BLaER1 (cell line): ENCODE measurements at regions not wholly inside any gene's neighbourhood (a gene's known extent, or its start where the extent isn't known, plus 50 kb on each side); places are given as distances from the start of the nearest gene placed in this dataset.
"Not testable (repeated sequence)": the region's sequence is repeated elsewhere in the genome, so short reads cannot be mapped to it uniquely, and the experiment has no call there.

Experiments
- H3K27ac ChIP-seq: shearing (Covaris generic); formaldehyde crosslinking; 2 replicates; pipeline ENCODE4 v1.8.1; 2022
- H3K27me3 ChIP-seq: shearing (Covaris generic); formaldehyde crosslinking; 2 replicates; pipeline ENCODE4 v1.8.1; 2022
- H3K36me3 ChIP-seq: shearing (Covaris generic); formaldehyde crosslinking; 2 replicates; pipeline ENCODE4 v1.8.1; 2022
- H3K4me1 ChIP-seq: shearing (Covaris generic); formaldehyde crosslinking; 2 replicates; pipeline ENCODE4 v1.8.1; 2022
- H3K4me2 ChIP-seq: shearing (Covaris generic); formaldehyde crosslinking; 2 replicates; pipeline ENCODE4 v1.8.1; 2022
- H3K4me3 ChIP-seq: shearing (Covaris generic); formaldehyde crosslinking; 2 replicates; pipeline ENCODE4 v1.8.1; 2022
- H3K9ac ChIP-seq: shearing (Covaris generic); formaldehyde crosslinking; 2 replicates; pipeline ENCODE4 v1.8.1; 2022
- H3K9me3 ChIP-seq: shearing (Covaris generic); formaldehyde crosslinking; 2 replicates; pipeline ENCODE4 v1.8.1; 2022
- H4K20me1 ChIP-seq: shearing (Covaris generic); formaldehyde crosslinking; 2 replicates; pipeline ENCODE4 v1.8.1; 2022
- Cebpa-rat ChIP-seq: shearing (Covaris generic); IDR thresholded peaks from 2 replicates; pipeline ENCODE4 v1.8.1; 2022

DNA sequence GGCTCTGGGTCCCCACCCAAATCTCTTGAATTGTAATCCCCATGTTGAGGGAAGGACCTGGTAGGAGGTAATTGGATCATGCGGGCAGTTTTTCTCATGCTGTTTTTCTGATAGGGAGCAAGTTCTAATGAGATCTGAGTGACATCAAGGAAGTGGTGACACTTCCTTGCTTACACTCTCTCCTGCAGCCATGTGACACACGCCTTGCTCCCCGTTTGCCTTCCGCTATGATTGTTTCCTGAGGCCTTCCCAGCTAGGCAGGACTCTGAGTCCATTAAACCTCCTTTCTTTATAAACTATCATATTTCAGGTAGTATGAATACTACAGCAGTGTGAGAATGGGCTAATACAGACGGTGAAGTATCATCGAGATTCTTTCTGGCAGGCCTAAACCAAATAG lies 1040.4 kb upstream of the MIR17HG start:
- H3K27me3 ChIP-seq, result no peaks in the 10 kb centered on the region
- no peak overlapping the region for H3K27ac ChIP-seq
- no peaks in the 10 kb centered on the region for H3K9me3 ChIP-seq
- H3K4me2 ChIP-seq, result no peak overlapping the region
- H3K9ac ChIP-seq, result no peak overlapping the region
- no peak for TF ChIP-seq Cebpa-rat
- H3K36me3 ChIP-seq, result no peaks in the 10 kb centered on the region
- H4K20me1 ChIP-seq, result no peaks in the 10 kb centered on the region
- peaks cover 11% of the 10 kb centered on the region; the same call in 1 of the 2 replicates for H3K4me1 ChIP-seq
- no peak overlapping the region for H3K4me3 ChIP-seq

DNA sequence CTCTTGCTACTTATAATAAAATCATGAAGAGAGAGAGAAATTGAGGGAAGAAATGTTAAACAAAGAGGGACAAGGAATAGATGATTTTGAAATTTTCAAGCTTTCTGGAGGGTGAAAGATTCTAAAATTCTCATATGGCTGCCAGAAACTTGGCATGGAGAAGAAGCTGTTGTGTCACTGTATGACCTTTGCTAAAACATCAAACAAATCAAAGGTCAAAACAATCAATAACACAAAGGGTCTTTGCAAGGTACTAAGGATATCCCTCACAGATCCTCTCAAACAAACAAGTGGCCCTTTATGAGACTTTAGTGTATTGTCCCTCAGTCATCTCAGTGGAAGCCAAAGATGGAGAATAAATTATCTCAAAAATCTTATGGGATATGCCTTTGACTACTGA lies 1039.2 kb upstream of the MIR17HG start:
- Histone ChIP-seq H4K20me1 (no peaks in the 10 kb centered on the region), H3K9ac (no peak overlapping the region), H3K9me3 (no peaks in the 10 kb centered on the region), H3K27me3 (no peaks in the 10 kb centered on the region), H3K27ac (no peak overlapping the region), H3K4me1 (peaks cover 6% of the 10 kb centered on the region; the same call in 1 of the 2 replicates), H3K36me3 (no peaks in the 10 kb centered on the region), H3K4me2 (no peak overlapping the region), H3K4me3 (no peak overlapping the region)
- no peak for TF ChIP-seq Cebpa-rat

DNA sequence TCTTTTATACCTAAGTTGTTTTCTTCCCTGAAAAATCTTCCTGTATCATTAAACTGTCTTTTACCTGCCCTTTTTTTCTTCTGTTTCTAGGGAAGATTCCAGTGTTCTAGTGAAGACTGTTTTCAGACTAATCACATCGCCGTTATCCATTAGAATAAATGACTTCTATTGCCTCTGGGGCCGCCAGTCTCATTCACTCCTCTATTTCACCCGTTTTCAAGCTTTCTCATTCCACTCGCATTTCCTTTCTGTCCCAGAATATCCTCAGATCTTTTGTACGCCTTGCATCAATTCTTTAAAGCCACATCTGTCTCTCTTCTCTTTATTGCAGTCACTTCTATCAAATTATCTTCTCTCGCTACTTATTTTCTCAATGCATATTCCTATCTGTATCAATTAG lies 1035.6 kb upstream of the MIR17HG start:
- no peaks in the 10 kb centered on the region for H4K20me1 ChIP-seq
- TF ChIP-seq Cebpa-rat, result no peak
- no peaks in the 10 kb centered on the region for H3K27me3 ChIP-seq
- H3K36me3 ChIP-seq, result no peaks in the 10 kb centered on the region
- H3K4me2 ChIP-seq, result no peak overlapping the region
- H3K27ac ChIP-seq, result no peak overlapping the region
- no peak overlapping the region for H3K9ac ChIP-seq
- no peaks in the 10 kb centered on the region for H3K4me1 ChIP-seq
- H3K4me3 ChIP-seq, result no peak overlapping the region
- H3K9me3 ChIP-seq, result no peaks in the 10 kb centered on the region

DNA sequence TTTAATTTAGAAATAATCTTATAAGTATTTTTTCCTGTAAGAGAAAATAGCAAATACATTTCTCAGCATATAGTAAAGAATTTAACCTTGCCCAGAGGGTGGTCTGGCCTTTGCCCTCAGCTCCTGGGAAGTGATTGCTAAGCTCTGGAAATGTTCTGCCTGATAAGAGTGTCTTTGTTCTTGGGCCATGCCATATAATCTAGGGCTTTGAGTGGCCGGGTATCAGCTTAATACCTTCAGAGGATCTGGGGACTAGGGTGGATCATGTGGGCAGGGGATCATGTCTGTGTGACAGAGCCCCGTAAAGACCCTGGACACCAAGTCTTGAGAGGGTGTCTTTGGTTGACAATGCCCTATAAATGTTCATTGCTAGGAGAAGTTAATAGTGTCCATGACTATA lies 1032.4 kb upstream of the MIR17HG start:
- no peaks in the 10 kb centered on the region for H3K36me3 ChIP-seq
- TF ChIP-seq Cebpa-rat, result no peak
- no peak overlapping the region for H3K4me3 ChIP-seq
- no peaks in the 10 kb centered on the region for H4K20me1 ChIP-seq
- no peaks in the 10 kb centered on the region for H3K9me3 ChIP-seq
- no peak overlapping the region for H3K27ac ChIP-seq
- H3K4me2 ChIP-seq, result no peak overlapping the region
- no peaks in the 10 kb centered on the region for H3K27me3 ChIP-seq
- H3K4me1 ChIP-seq, result no peaks in the 10 kb centered on the region
- no peak overlapping the region for H3K9ac ChIP-seq

DNA sequence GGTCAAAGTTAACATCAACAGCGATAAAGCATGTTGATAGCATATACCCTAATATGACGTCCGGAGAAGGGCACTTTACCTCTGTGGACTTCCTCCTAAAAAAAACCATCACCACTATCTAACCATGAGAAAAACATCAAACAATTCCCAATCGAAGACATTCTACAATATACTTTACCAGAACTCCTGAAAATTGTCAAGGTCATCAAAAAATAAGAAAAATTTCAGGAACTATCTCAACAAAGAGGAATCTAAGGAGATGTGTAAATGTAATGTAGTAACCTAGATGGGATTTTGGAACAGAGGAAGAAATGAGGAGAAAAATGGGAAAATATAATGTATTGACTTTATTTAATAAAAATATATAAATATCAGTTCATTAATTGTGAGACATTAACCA lies 1026.8 kb upstream of the MIR17HG start:
- H3K9ac ChIP-seq, result no peak overlapping the region
- TF ChIP-seq Cebpa-rat, result no peak
- H3K4me2 ChIP-seq, result no peak overlapping the region
- H3K27me3 ChIP-seq, result no peaks in the 10 kb centered on the region
- H3K36me3 ChIP-seq, result no peaks in the 10 kb centered on the region
- no peak overlapping the region for H3K27ac ChIP-seq
- H3K4me3 ChIP-seq, result no peak overlapping the region
- H3K9me3 ChIP-seq, result no peaks in the 10 kb centered on the region
- no peaks in the 10 kb centered on the region for H4K20me1 ChIP-seq
- H3K4me1 ChIP-seq, result no peaks in the 10 kb centered on the region

DNA sequence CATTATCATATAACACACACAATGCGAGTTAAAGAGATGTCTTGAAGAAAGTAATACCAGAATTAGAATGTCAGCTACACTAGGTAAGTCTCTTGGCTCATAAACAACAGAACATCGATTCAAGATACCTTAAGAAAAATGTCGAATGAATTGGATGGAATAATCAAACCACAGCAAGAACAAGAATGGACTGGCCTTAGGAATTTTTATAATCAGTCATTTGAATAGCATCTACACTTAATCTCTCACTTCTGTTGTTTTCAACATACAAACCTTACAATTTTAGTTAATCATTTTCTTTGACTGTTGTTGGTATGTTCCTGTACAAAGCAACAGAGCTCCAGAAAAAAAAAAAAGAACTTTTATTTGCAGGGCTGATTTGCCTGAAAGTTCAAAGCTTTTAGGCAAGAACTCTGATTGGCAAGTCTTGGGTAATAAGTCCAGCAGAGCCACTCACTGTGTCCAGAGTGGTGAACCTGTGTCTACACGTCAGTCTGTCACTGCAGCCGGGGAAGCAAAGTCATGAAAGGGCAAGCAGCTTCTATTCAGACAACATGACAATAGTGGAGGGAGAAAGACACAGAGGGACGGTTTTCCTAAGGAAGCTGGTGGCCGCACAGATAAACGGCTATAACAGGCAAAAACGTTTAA lies 1026.1 kb upstream of the MIR17HG start:
- H4K20me1 ChIP-seq, result no peaks in the 10 kb centered on the region
- no peak overlapping the region for H3K4me2 ChIP-seq
- no peak for TF ChIP-seq Cebpa-rat
- H3K27ac ChIP-seq, result no peak overlapping the region
- H3K27me3 ChIP-seq, result no peaks in the 10 kb centered on the region
- no peak overlapping the region for H3K9ac ChIP-seq
- H3K36me3 ChIP-seq, result no peaks in the 10 kb centered on the region
- no peak overlapping the region for H3K4me3 ChIP-seq
- no peaks in the 10 kb centered on the region for H3K9me3 ChIP-seq
- no peaks in the 10 kb centered on the region for H3K4me1 ChIP-seq

DNA sequence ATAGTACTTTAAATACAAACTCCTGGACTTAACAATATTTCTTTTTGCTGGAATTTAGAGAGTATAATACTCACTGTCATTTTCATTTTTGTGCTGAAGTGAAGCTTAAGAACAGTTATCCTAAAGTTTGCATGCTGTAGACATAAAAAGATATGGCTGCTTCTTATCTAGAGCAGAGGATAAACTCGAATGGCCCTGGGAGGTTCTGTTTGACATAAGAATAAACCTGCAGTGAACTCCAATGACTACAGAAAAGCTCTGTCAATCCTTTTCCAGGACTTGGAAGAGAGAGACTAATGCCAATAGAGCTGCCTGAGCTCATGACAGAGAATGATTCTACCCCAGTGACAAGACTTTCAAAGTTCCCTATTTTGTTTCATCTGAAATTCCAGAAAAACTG lies 1017.8 kb upstream of the MIR17HG start:
- Histone ChIP-seq H3K4me3 (no peak overlapping the region), H3K27me3 (no peaks in the 10 kb centered on the region), H4K20me1 (no peaks in the 10 kb centered on the region), H3K36me3 (no peaks in the 10 kb centered on the region), H3K9ac (no peak overlapping the region), H3K4me1 (no peaks in the 10 kb centered on the region), H3K27ac (no peak overlapping the region), H3K4me2 (no peak overlapping the region), H3K9me3 (no peaks in the 10 kb centered on the region)
- no peak for TF ChIP-seq Cebpa-rat

DNA sequence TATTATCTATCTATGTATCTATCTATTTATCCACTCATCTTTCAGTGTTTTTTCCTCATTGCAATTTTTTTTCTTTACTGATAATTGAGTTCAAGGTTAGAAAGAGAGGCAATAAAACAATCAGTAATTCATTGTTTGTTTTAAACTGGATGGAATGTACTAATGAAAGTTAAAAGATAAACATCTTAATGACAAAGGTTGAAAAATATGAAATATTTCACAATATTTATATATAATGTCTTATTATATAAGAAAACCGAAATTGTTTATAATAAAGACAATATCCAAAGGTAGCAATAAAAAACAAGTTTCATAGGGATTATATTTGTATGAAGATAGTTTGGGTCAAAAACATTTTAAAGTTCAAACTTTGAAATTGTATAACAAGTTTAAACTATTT lies 1015.5 kb upstream of the MIR17HG start:
- H3K36me3 ChIP-seq, result no peaks in the 10 kb centered on the region
- H3K27ac ChIP-seq, result no peak overlapping the region
- TF ChIP-seq Cebpa-rat, result no peak
- H4K20me1 ChIP-seq, result no peaks in the 10 kb centered on the region
- no peaks in the 10 kb centered on the region for H3K27me3 ChIP-seq
- H3K4me1 ChIP-seq, result no peaks in the 10 kb centered on the region
- H3K4me2 ChIP-seq, result no peak overlapping the region
- H3K9me3 ChIP-seq, result no peaks in the 10 kb centered on the region
- no peak overlapping the region for H3K4me3 ChIP-seq
- H3K9ac ChIP-seq, result no peak overlapping the region

DNA sequence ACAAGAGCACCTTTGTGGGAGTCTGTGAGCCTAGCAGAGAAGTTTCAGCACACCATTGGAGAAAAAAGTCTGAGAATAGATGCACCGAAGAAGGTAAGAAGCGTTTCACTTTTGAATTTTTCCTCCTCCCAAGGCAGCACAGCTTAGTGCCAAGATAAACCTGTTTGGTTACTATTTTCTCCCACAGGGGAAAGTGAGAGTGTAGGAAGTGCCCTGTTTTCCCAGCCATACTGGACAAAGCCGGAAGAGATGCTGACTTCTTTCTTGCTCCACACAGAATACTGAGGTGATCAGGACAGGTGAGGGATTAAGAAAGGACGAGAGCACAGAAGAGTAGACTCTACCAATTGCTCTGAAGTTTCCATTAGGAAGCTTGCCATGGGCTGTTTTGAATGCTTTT lies 1011.0 kb upstream of the MIR17HG start:
- no peaks in the 10 kb centered on the region for H4K20me1 ChIP-seq
- no peak overlapping the region for H3K9ac ChIP-seq
- H3K27ac ChIP-seq, result no peak overlapping the region
- H3K4me3 ChIP-seq, result no peak overlapping the region
- H3K9me3 ChIP-seq, result 0 out of 2 replicates have a peak, but pooled peaks cover 4% of the 10 kb centered on the region
- no peaks in the 10 kb centered on the region for H3K4me1 ChIP-seq
- TF ChIP-seq Cebpa-rat, result no peak
- no peaks in the 10 kb centered on the region for H3K27me3 ChIP-seq
- no peaks in the 10 kb centered on the region for H3K36me3 ChIP-seq
- no peak overlapping the region for H3K4me2 ChIP-seq

DNA sequence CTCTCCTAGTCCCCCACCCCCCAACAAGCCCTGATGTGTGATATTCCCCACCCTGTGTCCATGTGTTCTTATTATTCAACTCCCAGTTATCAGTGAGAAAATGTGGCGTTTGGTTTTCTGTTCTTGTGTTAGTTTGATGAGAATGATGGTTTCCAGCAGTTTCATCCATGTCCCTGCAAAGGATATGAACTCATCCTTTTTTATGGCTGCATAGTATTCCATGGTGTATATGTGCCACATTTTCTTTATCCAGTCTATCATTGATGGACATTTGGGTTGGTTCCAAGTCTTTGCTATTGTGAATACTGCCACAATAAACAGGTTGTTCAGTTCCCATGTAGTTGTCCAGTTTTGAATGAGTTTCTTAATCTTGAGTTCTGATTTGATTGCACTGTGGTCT lies 1006.1 kb upstream of the MIR17HG start:
- H3K36me3 ChIP-seq, H3K27me3 ChIP-seq, H3K9me3 ChIP-seq, H3K9ac ChIP-seq, H3K27ac ChIP-seq, H3K4me2 ChIP-seq, H3K4me3 ChIP-seq, H4K20me1 ChIP-seq, H3K4me1 ChIP-seq: not testable (repeated sequence)

DNA sequence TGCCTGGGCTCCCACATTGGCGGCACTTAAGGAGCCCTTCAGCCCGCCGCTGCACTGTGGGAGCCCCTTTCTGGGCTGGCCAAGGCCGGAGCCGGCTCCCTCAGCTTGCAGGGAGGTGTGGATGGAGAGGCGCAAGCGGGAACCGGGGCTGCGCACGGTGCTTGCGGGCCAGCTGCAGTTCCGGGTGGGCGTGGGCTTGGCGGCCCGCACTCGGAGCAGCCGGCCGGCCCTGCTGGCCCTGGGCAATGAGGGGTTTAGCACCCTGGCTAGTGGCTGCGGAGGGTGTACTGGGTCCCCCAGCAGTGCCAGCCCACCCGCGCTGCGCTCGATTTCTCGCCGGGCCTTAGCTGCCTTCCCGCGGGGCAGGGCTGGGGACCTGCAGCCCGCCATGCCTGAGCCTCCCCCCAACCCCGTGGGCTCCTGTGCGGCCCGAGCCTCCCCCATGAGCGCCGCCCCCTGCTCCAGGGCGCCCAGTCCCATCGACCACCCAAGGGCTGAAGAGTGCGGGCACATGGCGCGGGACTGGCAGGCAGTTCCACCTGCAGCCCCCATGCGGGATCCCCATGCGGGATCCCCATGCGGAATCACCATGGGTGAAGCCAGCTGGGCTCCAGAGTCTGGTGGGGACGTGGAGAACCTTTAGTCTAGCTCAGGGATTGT lies 998.9 kb upstream of the MIR17HG start:
- H3K9me3 ChIP-seq, result peaks cover 15% of the 10 kb centered on the region
- not testable (repeated sequence) for H3K9ac ChIP-seq, H4K20me1 ChIP-seq

More for the DNA sequence above, 998.9 kb upstream of the MIR17HG start:
- H3K4me3 ChIP-seq, H3K4me2 ChIP-seq, H3K36me3 ChIP-seq, H3K4me1 ChIP-seq, H3K27ac ChIP-seq, H3K27me3 ChIP-seq: not testable (repeated sequence)
